DMS79 treated with DMSO at 0.1 percent for 48 hours (cell line): ENCODE measurements at regions not wholly inside any gene's neighbourhood (a gene's known extent, or its start where the extent isn't known, plus 50 kb on each side); places are given as distances from the start of the nearest gene placed in this dataset.

ENCODE experiments used
- DNase-seq: peaks from one replicate; lab custom pipeline; 2025; lab: John Stamatoyannopoulos, UW

GRCh38 chr5:2442496-2443354, 308.8 kb downstream of the IRX2 start:
- no peak for DNase-seq

- no peak for DNase-seq
Observed at GRCh38 chr5:2441495-2442180, 309.8 kb downstream of the IRX2 start.

GRCh38 chr5:2439608-2440007, 311.9 kb downstream of the IRX2 start:
- DNase-seq, result no peak

GRCh38 chr5:2433086-2433485, 318.4 kb downstream of the IRX2 start:
- DNase-seq, result no peak

- no peak for DNase-seq
Observed at GRCh38 chr5:2432076-2432920, 319.2 kb downstream of the IRX2 start.

- peak; percentile 53 for DNase-seq
Observed at GRCh38 chr5:2430606-2431005, 320.9 kb downstream of the IRX2 start.

- no peak for DNase-seq
Observed at GRCh38 chr5:2427983-2428382, 323.5 kb downstream of the IRX2 start.

- DNase-seq, result no peak
Observed at GRCh38 chr5:2423634-2424033, 327.8 kb downstream of the IRX2 start.

GRCh38 chr5:2417301-2417700, 334.2 kb downstream of the IRX2 start:
- DNase-seq, result no peak

GRCh38 chr5:2415678-2416077, 335.8 kb downstream of the IRX2 start:
- DNase-seq, result no peak

GRCh38 chr5:2410451-2410850, 341.0 kb downstream of the IRX2 start:
- no peak for DNase-seq

GRCh38 chr5:2403296-2403695, 348.2 kb downstream of the IRX2 start:
- no peak for DNase-seq

GRCh38 chr5:2399804-2400203, 351.7 kb downstream of the IRX2 start:
- no peak for DNase-seq

GRCh38 chr5:2399096-2399495, 352.4 kb downstream of the IRX2 start:
- DNase-seq, result no peak

GRCh38 chr5:2393556-2393955, 357.9 kb downstream of the IRX2 start:
- DNase-seq, result no peak

- DNase-seq, result no peak
Observed at GRCh38 chr5:2391566-2391965, 359.9 kb downstream of the IRX2 start.

GRCh38 chr5:2391021-2391420, 360.5 kb downstream of the IRX2 start:
- DNase-seq, result no peak

GRCh38 chr5:2388571-2388970, 362.9 kb downstream of the IRX2 start:
- no peak for DNase-seq

- DNase-seq, result no peak
Observed at GRCh38 chr5:2387634-2388325, 363.7 kb downstream of the IRX2 start.

- DNase-seq, result no peak
Observed at GRCh38 chr5:2387250-2387633, 364.2 kb downstream of the IRX2 start.

- no peak for DNase-seq
Observed at GRCh38 chr5:2385818-2386217, 365.7 kb downstream of the IRX2 start.

GRCh38 chr5:2383698-2384065, 367.8 kb downstream of the IRX2 start:
- no peak for DNase-seq
